ENCODE measurements at regions not wholly inside any gene's neighbourhood (a gene's known extent, or its start where the extent isn't known, plus 50 kb on each side); places are given as distances from the start of the nearest gene placed in this dataset.
A peak's percentile ranks its signal among the peaks of the same experiment; 100 is the strongest.
"Not testable (repeated sequence)": the region's sequence is repeated elsewhere in the genome, so short reads cannot be mapped to it uniquely, and the experiment has no call there.

- not testable (repeated sequence) for DNase-seq
These were observed 59.3 kb downstream of the NUTM2D start for GRCh38 chr10:87416892-87417291.

GRCh38 chr10:87422641-87423040 is 65.1 kb downstream of the NUTM2D start:
- DNase-seq, result not testable (repeated sequence)

- not testable (repeated sequence) for DNase-seq
These were observed 67.3 kb downstream of the NUTM2D start for GRCh38 chr10:87424697-87425373.

GRCh38 chr10:87433836-87434235 is 70.9 kb upstream of the MINPP1 start:
- DNase-seq, result not testable (repeated sequence)

GRCh38 chr10:87435295-87435826 is 69.3 kb upstream of the MINPP1 start:
- peak; percentile 2 for DNase-seq

- DNase-seq, result not testable (repeated sequence)
These were observed 68.6 kb upstream of the MINPP1 start for GRCh38 chr10:87436104-87436503.

GRCh38 chr10:87437450-87437849 is 67.2 kb upstream of the MINPP1 start:
- DNase-seq, result peak; percentile 1

Data from dermis blood vessel endothelial cell (primary cell).